CD14-positive monocyte (primary cell): ENCODE measurements at regions not wholly inside any gene's neighbourhood (a gene's known extent, or its start where the extent isn't known, plus 50 kb on each side); places are given as distances from the start of the nearest gene placed in this dataset.

Source experiments
- DNase-seq, 3 donors: peaks; one replicate each; pipeline ENCODE4 v3.0.0-alpha.2; 2011 to 2022
- H2AFZ ChIP-seq: 2 replicates; pipeline ENCODE4 v1.6.0; 2012; ENCODE audit warnings: mild to moderate bottlenecking, low read depth, low read length, inconsistent platforms; ENCODE audit not compliant: insufficient read depth, poor library complexity, severe bottlenecking
- H3K27ac ChIP-seq, 2 donors: 1 replicate in 1 of 2; 2 replicates in 1 of 2; pipeline ENCODE4 v1.5.1; 2012 to 2013; ENCODE audit warnings: low read length in 2 of 2, control low read depth in 1 of 2, inconsistent platforms in 1 of 2, low read depth in 1 of 2, mild to moderate bottlenecking in 1 of 2
- H3K27me3 ChIP-seq, 2 donors: one replicate each; pipeline versions ENCODE4 v1.6.0 to v1.6.1; 2011 to 2013; ENCODE audit warnings: low read length in 2 of 2; ENCODE audit not compliant: control insufficient read depth in 2 of 2, insufficient read depth in 2 of 2
- H3K36me3 ChIP-seq, 2 donors: replicated peaks in 1 of 2; 1 replicate in 1 of 2; 2 replicates in 1 of 2; pipeline versions ENCODE4 v1.5.1 to v1.6.1; 2012 to 2013; ENCODE audit warnings: low read length in 2 of 2, control low read depth in 1 of 2, inconsistent platforms in 1 of 2, mild to moderate bottlenecking in 1 of 2; ENCODE audit not compliant: insufficient read depth in 2 of 2, control insufficient read depth in 1 of 2
- H3K4me1 ChIP-seq, 2 donors: 1 replicate in 1 of 2; 2 replicates in 1 of 2; pipeline versions ENCODE4 v1.5.1 to v1.6.1; 2012 to 2013; ENCODE audit warnings: low read length in 2 of 2, control low read depth in 1 of 2, inconsistent platforms in 1 of 2, mild to moderate bottlenecking in 1 of 2, moderate library complexity in 1 of 2; ENCODE audit not compliant: insufficient read depth in 2 of 2, control insufficient read depth in 1 of 2
- H3K4me2 ChIP-seq: replicated peaks from 2 replicates; pipeline ENCODE3; 2012; ENCODE audit warnings: low read length, moderate library complexity, mild to moderate bottlenecking; ENCODE audit not compliant: poor library complexity, severe bottlenecking; ENCODE audit errors: extremely low read depth
- H3K4me3 ChIP-seq, 3 experiments: fragments of 200-600 bp in 1 of 3; sonication (generic) in 1 of 3; replicated peaks in 1 of 3; 1 replicate in 2 of 3; 2 replicates in 1 of 3; pipeline ENCODE4 v1.5.1; 2011 to 2013; ENCODE audit warnings: low read length in 3 of 3, mild to moderate bottlenecking in 3 of 3, control low read depth in 2 of 3, low read depth in 2 of 3, inconsistent platforms in 1 of 3, moderate library complexity in 1 of 3
- H3K79me2 ChIP-seq: 2 replicates; pipeline ENCODE4 v1.6.0; 2012; ENCODE audit warnings: mild to moderate bottlenecking, control low read depth, inconsistent platforms, low read length, moderate library complexity; ENCODE audit not compliant: insufficient read depth
- H3K9ac ChIP-seq: 2 replicates; pipeline ENCODE4 v1.6.0; 2017; ENCODE audit warnings: low read length, mild to moderate bottlenecking; ENCODE audit not compliant: insufficient read depth, poor library complexity, severe bottlenecking
- H3K9me3 ChIP-seq, 2 donors: replicated peaks in 1 of 2; 1 replicate in 1 of 2; 2 replicates in 1 of 2; pipeline versions ENCODE4 v1.5.1 to v1.6.1; 2012 to 2013; ENCODE audit warnings: low read length in 2 of 2, control low read depth in 1 of 2; ENCODE audit not compliant: control insufficient read depth in 1 of 2, insufficient read depth in 1 of 2
- H4K20me1 ChIP-seq: 2 replicates; pipeline ENCODE4 v1.6.0; 2012; ENCODE audit warnings: mild to moderate bottlenecking, low read length, control low read depth, moderate library complexity; ENCODE audit not compliant: insufficient read depth
- H3K27ac Mint-ChIP-seq, 7 donors: one replicate each; pipeline ENCODE4 v1.8.0; 2020; ENCODE audit warnings: mild to moderate bottlenecking in 7 of 7, mixed read lengths in 7 of 7, moderate library complexity in 6 of 7, inconsistent platforms in 2 of 7
- H3K27me3 Mint-ChIP-seq, 3 donors: one replicate each; pipeline ENCODE4 v1.8.0; 2021 to 2022; ENCODE audit warnings: low read depth in 3 of 3, mild to moderate bottlenecking in 3 of 3, mixed read lengths in 3 of 3, moderate library complexity in 3 of 3, inconsistent platforms in 1 of 3
- H3K36me3 Mint-ChIP-seq, 2 donors: one replicate each; pipeline ENCODE4 v1.8.0; 2020; ENCODE audit warnings: mixed read lengths in 2 of 2, inconsistent platforms in 1 of 2, mild to moderate bottlenecking in 1 of 2
- H3K4me1 Mint-ChIP-seq: one replicate; pipeline ENCODE4 v1.8.0; 2020; ENCODE audit warnings: mild to moderate bottlenecking, mixed read lengths
- H3K4me3 Mint-ChIP-seq, 2 donors: one replicate each; pipeline ENCODE4 v1.8.0; 2020; ENCODE audit warnings: mild to moderate bottlenecking in 2 of 2, mixed read lengths in 2 of 2, moderate library complexity in 1 of 2
- H3K9me3 Mint-ChIP-seq, 7 donors: one replicate each; pipeline ENCODE4 v1.8.0; 2020 to 2022; ENCODE audit warnings: mixed read lengths in 7 of 7, mild to moderate bottlenecking in 6 of 7, moderate library complexity in 6 of 7, inconsistent platforms in 2 of 7
- WGBS: methylation state at CpG from one replicate; pipeline ENCODE4 v1.1.5; 2013; ENCODE audit warnings: missing lambda C conversion rate; ENCODE audit not compliant: insufficient coverage; 5-methylcytosine and 5-hydroxymethylcytosine counted together
- intact Hi-C, 2 donors: fragments of 100-400 bp; cut with micrococcal nuclease; formaldehyde crosslinking; loops; one replicate each; pipeline versions ENCODE4 v1.15.0 to v1.15.1; 2023
- TF ChIP-seq, protein P1 (sequence below): fragments of 200-600 bp; IDR thresholded peaks from one replicate; pipeline ENCODE4 v1.8.0; 2022; ENCODE audit warnings: antibody characterized with exemption, mild to moderate bottlenecking

DNA sequence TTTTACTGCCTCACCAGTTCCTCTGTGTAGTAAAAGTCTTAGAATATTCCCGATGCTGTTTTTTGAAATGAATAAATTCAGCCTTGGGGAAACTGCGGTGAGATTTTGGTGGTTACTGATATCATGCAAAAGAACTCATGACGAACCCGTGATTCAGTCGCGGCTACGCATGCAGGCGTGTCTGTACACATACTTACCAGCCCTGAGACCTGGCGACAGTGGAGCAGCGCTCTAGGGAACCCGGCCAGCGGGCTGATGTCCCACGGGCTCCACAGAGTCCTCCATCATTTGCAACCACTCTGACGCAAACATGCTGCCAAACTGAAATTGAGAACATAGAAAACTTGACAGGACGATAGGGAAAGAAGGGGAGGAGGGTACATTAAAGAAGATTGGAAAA lies 315.6 kb upstream of the DAB2 start:
- intact Hi-C loops, result no loop called here
- no peaks in the 10 kb centered on the region for H3K9me3 ChIP-seq
- H3K27ac ChIP-seq, result no peak overlapping the region
- WGBS, result 96% methylated on average over 13 of the region's 15 CpGs
- no peak overlapping the region for H3K4me3 ChIP-seq
- no peaks in the 10 kb centered on the region for H3K79me2 ChIP-seq
- Mint-ChIP-seq H3K36me3 (no peaks in the 10 kb centered on the region), H3K9me3 (peaks cover 0 to 3% (median 0%) of the 10 kb centered on the region in 7 donors), H3K4me1 (no peaks in the 10 kb centered on the region), H3K27ac (no peak overlapping the region), H3K27me3 (peaks cover 0 to 5% (median 4%) of the 10 kb centered on the region in 3 donors), H3K4me3 (no peak overlapping the region)
- peaks cover 0 to 3% of the 10 kb centered on the region in 2 donors for H3K27me3 ChIP-seq
- no peaks in the 10 kb centered on the region for H4K20me1 ChIP-seq
- no peaks in the 10 kb centered on the region for H3K4me1 ChIP-seq
- H3K9ac ChIP-seq, result no peak overlapping the region
- TF ChIP-seq, protein P1, sequence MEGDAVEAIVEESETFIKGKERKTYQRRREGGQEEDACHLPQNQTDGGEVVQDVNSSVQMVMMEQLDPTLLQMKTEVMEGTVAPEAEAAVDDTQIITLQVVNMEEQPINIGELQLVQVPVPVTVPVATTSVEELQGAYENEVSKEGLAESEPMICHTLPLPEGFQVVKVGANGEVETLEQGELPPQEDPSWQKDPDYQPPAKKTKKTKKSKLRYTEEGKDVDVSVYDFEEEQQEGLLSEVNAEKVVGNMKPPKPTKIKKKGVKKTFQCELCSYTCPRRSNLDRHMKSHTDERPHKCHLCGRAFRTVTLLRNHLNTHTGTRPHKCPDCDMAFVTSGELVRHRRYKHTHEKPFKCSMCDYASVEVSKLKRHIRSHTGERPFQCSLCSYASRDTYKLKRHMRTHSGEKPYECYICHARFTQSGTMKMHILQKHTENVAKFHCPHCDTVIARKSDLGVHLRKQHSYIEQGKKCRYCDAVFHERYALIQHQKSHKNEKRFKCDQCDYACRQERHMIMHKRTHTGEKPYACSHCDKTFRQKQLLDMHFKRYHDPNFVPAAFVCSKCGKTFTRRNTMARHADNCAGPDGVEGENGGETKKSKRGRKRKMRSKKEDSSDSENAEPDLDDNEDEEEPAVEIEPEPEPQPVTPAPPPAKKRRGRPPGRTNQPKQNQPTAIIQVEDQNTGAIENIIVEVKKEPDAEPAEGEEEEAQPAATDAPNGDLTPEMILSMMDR, result no peak
- H3K4me2 ChIP-seq, result no peak overlapping the region
- no peak for DNase-seq
- no peak overlapping the region for H2AFZ ChIP-seq
- no peaks in the 10 kb centered on the region for H3K36me3 ChIP-seq

DNA sequence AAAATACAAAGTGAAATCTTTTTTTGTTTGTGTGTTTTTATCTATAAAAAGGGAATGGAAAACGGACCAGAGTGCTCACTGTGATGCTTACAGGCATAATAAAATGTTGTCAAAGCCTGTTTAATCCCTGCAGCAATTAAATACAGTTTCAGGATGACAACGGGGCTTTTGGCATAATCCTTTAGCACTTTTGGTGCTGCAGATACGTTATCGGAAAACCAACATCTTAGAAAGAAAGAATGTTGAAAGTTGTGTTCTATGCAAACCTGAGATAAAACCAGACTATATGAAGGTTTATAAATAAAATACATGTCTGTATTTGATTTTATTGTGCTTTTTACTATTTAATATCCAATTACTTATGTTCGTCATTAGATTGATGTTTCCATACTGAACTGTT lies 307.4 kb upstream of the DAB2 start:
- DNase-seq, result no peak
- Mint-ChIP-seq H3K27me3 (peaks cover 0 to 4% (median 1%) of the 10 kb centered on the region in 3 donors), H3K9me3 (peaks cover 0 to 5% (median 0%) of the 10 kb centered on the region in 7 donors), H3K36me3 (no peaks in the 10 kb centered on the region), H3K4me1 (no peaks in the 10 kb centered on the region), H3K4me3 (no peak overlapping the region), H3K27ac (no peak overlapping the region)
- intact Hi-C loops, result no loop called here
- TF ChIP-seq, protein P1, result no peak
- H3K36me3 ChIP-seq, result no peaks in the 10 kb centered on the region
- H3K79me2 ChIP-seq, result no peaks in the 10 kb centered on the region
- no peak overlapping the region for H3K27ac ChIP-seq
- H3K4me3 ChIP-seq, result no peak overlapping the region
- no peaks in the 10 kb centered on the region for H4K20me1 ChIP-seq
- no peak overlapping the region for H3K9ac ChIP-seq
- H2AFZ ChIP-seq, result no peak overlapping the region
- no peak overlapping the region for H3K4me2 ChIP-seq
- no peaks in the 10 kb centered on the region for H3K4me1 ChIP-seq
- H3K27me3 ChIP-seq, result no peaks in the 10 kb centered on the region
- no CpG with 5 or more reads among the region's 5 CpGs for WGBS
- no peaks in the 10 kb centered on the region for H3K9me3 ChIP-seq
